Kidney (tissue), 13 donors: ENCODE measurements at regions not wholly inside any gene's neighbourhood (a gene's known extent, or its start where the extent isn't known, plus 50 kb on each side); places are given as distances from the start of the nearest gene placed in this dataset.

Experiments
- DNase-seq, 5 donors: peaks; one replicate each; pipeline ENCODE4 v3.0.0-alpha.2; 2013 to 2020
- FAIRE-seq: peaks from 2 replicates; lab custom pipeline; 2012; peaks lifted over from hg19 to GRCh38; lab: Jason Lieb, UNC
- H3K27ac ChIP-seq, 2 donors: one replicate each; pipeline ENCODE4 v1.7.0; 2013; ENCODE audit warnings: low read depth in 2 of 2, low read length in 2 of 2, inconsistent platforms in 1 of 2
- H3K27me3 ChIP-seq: one replicate; pipeline ENCODE4 v1.7.1; 2013; ENCODE audit warnings: low read length, inconsistent platforms; ENCODE audit not compliant: control insufficient read depth, insufficient read depth
- H3K36me3 ChIP-seq, 3 donors: one replicate each; pipeline versions ENCODE4 v1.7.0 to v1.7.1; 2013; ENCODE audit warnings: low read length in 3 of 3, control low read depth in 1 of 3, inconsistent platforms in 1 of 3; ENCODE audit not compliant: insufficient read depth in 3 of 3, control insufficient read depth in 2 of 3
- H3K4me1 ChIP-seq, 3 donors: one replicate each; pipeline versions ENCODE4 v1.7.0 to v1.7.1; 2013; ENCODE audit warnings: low read length in 3 of 3, inconsistent platforms in 1 of 3, low read depth in 1 of 3; ENCODE audit not compliant: control insufficient read depth in 2 of 3, insufficient read depth in 2 of 3
- H3K4me3 ChIP-seq, 3 donors: one replicate each; pipeline versions ENCODE4 v1.7.0 to v1.8.1; 2013; ENCODE audit warnings: low read length in 3 of 3, control low read depth in 1 of 3, inconsistent platforms in 1 of 3
- H3K9ac ChIP-seq, 3 donors: one replicate each; pipeline versions ENCODE4 v1.7.0 to v1.7.1; 2013; ENCODE audit warnings: low read length in 3 of 3, control low read depth in 1 of 3, inconsistent platforms in 1 of 3
- H3K9me3 ChIP-seq, 3 donors: one replicate each; pipeline versions ENCODE4 v1.7.0 to v1.7.1; 2013; ENCODE audit warnings: low read length in 3 of 3, control low read depth in 1 of 3, inconsistent platforms in 1 of 3; ENCODE audit not compliant: control insufficient read depth in 2 of 3, insufficient read depth in 1 of 3
- CTCF ChIP-seq: IDR thresholded peaks from 3 replicates; pipeline ENCODE4 v1.5.1; 2012; ENCODE audit warnings: mild to moderate bottlenecking, moderate library complexity, borderline replicate concordance; ENCODE audit not compliant: insufficient read depth; ENCODE audit errors: extremely low read depth
- intact Hi-C: fragments of 100-400 bp; cut with DNase I; formaldehyde crosslinking; loops from one replicate; pipeline ENCODE4 v1.11.1; 2022
- donor health status: control.
- donor health status: control.
- donor health status: control.
- donor health status: control.
- donor health status: control.
- donor health status: DM: yes; HTN: yes; CAD: no.
- donor health status: Normal renal cell carcinoma (clear cell type).

GRCh38 chr1:185477638-185478580, 160.9 kb upstream of the IVNS1ABP start:
- Histone ChIP-seq H3K9ac (no peak overlapping the region), H3K27me3 (no peaks in the 10 kb centered on the region), H3K4me3 (no peak overlapping the region), H3K36me3 (no peaks in the 10 kb centered on the region), H3K27ac (no peak overlapping the region), H3K4me1 (no peaks in the 10 kb centered on the region), H3K9me3 (no peaks in the 10 kb centered on the region)
- no peak for TF ChIP-seq CTCF
- intact Hi-C loops = no loop called here
- no peak for FAIRE-seq
- peak in 2 of 5 donors; percentile 29 to 67 for DNase-seq

- FAIRE-seq = no peak
These were observed 157.6 kb upstream of the IVNS1ABP start for GRCh38 chr1:185474440-185475149.

GRCh38 chr1:185473186-185473585, 156.1 kb upstream of the IVNS1ABP start:
- H3K9ac ChIP-seq = no peak overlapping the region
- FAIRE-seq (no peak), DNase-seq (no peak)
- no peaks in the 10 kb centered on the region for H3K4me1 ChIP-seq
- H3K27ac ChIP-seq = no peak overlapping the region
- no peaks in the 10 kb centered on the region for H3K27me3 ChIP-seq
- H3K36me3 ChIP-seq = no peaks in the 10 kb centered on the region
- intact Hi-C loops = no loop called here
- no peak overlapping the region for H3K4me3 ChIP-seq
- H3K9me3 ChIP-seq = no peaks in the 10 kb centered on the region
- no peak for TF ChIP-seq CTCF

More at GRCh38 chr1:185474440-185475149, 157.6 kb upstream of the IVNS1ABP start:
- H3K9me3 ChIP-seq = no peaks in the 10 kb centered on the region
- no peaks in the 10 kb centered on the region for H3K36me3 ChIP-seq
- intact Hi-C loops = no loop called here
- H3K27ac ChIP-seq = no peak overlapping the region
- H3K4me1 ChIP-seq = no peaks in the 10 kb centered on the region
- H3K4me3 ChIP-seq = no peak overlapping the region
- H3K27me3 ChIP-seq = no peaks in the 10 kb centered on the region
- TF ChIP-seq CTCF = no peak
- no peak overlapping the region for H3K9ac ChIP-seq
- no peak for DNase-seq
